Uterus (tissue), 3 donors: ENCODE measurements at regions not wholly inside any gene's neighbourhood (a gene's known extent, or its start where the extent isn't known, plus 50 kb on each side); places are given as distances from the start of the nearest gene placed in this dataset.
"Not testable (repeated sequence)": the region's sequence is repeated elsewhere in the genome, so short reads cannot be mapped to it uniquely, and the experiment has no call there.

Experiments used
- DNase-seq, 2 donors: peaks; one replicate each; pipeline ENCODE4 v3.0.0-alpha.2; 2019 to 2020
- H3K27ac ChIP-seq, 2 donors: fragments of 200-600 bp; sonication (generic); 1 replicate in 1 of 2; 2 replicates in 1 of 2; pipeline ENCODE4 v1.5.1; 2016 to 2018
- H3K27me3 ChIP-seq, 2 donors: fragments of 200-600 bp; sonication (generic); one replicate each; pipeline ENCODE4 v1.5.1; 2018 to 2019; ENCODE audit warnings: control low read depth in 1 of 2
- H3K36me3 ChIP-seq, 2 donors: fragments of 200-600 bp; sonication (generic); one replicate each; pipeline ENCODE4 v1.5.1; 2019; ENCODE audit warnings: control low read depth in 1 of 2
- H3K4me1 ChIP-seq, 2 donors: fragments of 200-600 bp; sonication (generic); one replicate each; pipeline ENCODE4 v1.5.1; 2018 to 2019; ENCODE audit warnings: control low read depth in 1 of 2
- H3K4me3 ChIP-seq, 2 donors: fragments of 200-600 bp; sonication (generic); 1 replicate in 1 of 2; 2 replicates in 1 of 2; pipeline ENCODE4 v1.5.1; 2018 to 2019; ENCODE audit warnings: mild to moderate bottlenecking in 1 of 2
- H3K9me3 ChIP-seq, 2 donors: fragments of 200-600 bp; sonication (generic); one replicate each; pipeline ENCODE4 v1.5.1; 2019; ENCODE audit warnings: control low read depth in 1 of 2
- POLR2A ChIP-seq, 2 donors: fragments of 450-650 bp; IDR thresholded peaks; one replicate each; pipeline ENCODE4 v1.6.1; 2016; ENCODE audit warnings: antibody characterized with exemption in 2 of 2, mild to moderate bottlenecking in 1 of 2, moderate library complexity in 1 of 2
- intact Hi-C: fragments of 100-400 bp; cut with DNase I; formaldehyde crosslinking; loops from one replicate; pipeline ENCODE4 v1.15.1; 2023; ENCODE audit warnings: low total_unique reads
- TF ChIP-seq, protein P1 (sequence below), 4 experiments: fragments of 200-600 bp in 2 of 4; fragments of 450-650 bp in 2 of 4; sonication (generic) in 2 of 4; IDR thresholded peaks; one replicate each; pipeline ENCODE4 v1.5.1; 2016 to 2019; ENCODE audit warnings: antibody characterized with exemption in 4 of 4, mild to moderate bottlenecking in 2 of 4, moderate library complexity in 1 of 4
- donor health status: DM: yes; HTN: yes; CAD: no.

DNA sequence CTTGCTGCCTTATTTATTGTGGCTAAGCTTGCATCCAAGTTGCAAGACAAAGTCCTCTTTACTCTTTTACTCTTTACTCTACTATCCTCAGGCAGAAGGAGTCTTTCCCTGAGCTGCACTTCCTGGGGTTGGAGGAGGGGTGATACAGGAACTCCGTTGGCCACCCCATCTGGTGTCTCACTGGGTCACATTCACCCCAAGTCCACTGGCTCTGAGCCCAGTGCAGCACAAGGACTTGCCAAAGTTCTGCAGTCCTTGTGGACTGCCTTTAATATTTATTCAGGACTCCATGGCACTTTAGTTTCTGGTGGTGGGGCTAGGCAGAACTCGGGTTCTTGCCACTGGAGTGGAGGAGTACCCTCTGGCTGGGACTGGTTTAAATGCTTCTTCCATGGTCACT is 165.4 kb upstream of the KCNH8 start:
- no peak overlapping the region for H3K4me3 ChIP-seq
- H3K36me3 ChIP-seq = no peaks in the 10 kb centered on the region
- DNase-seq = no peak
- TF ChIP-seq, protein P1, sequence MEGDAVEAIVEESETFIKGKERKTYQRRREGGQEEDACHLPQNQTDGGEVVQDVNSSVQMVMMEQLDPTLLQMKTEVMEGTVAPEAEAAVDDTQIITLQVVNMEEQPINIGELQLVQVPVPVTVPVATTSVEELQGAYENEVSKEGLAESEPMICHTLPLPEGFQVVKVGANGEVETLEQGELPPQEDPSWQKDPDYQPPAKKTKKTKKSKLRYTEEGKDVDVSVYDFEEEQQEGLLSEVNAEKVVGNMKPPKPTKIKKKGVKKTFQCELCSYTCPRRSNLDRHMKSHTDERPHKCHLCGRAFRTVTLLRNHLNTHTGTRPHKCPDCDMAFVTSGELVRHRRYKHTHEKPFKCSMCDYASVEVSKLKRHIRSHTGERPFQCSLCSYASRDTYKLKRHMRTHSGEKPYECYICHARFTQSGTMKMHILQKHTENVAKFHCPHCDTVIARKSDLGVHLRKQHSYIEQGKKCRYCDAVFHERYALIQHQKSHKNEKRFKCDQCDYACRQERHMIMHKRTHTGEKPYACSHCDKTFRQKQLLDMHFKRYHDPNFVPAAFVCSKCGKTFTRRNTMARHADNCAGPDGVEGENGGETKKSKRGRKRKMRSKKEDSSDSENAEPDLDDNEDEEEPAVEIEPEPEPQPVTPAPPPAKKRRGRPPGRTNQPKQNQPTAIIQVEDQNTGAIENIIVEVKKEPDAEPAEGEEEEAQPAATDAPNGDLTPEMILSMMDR (IDR thresholded peaks at IDR 0.05) = no peak
- TF ChIP-seq POLR2A (IDR thresholded peaks at IDR 0.05) = no peak
- no peaks in the 10 kb centered on the region for H3K4me1 ChIP-seq
- intact Hi-C loops = no loop called here
- H3K27me3 ChIP-seq = no peaks in the 10 kb centered on the region
- no peaks in the 10 kb centered on the region for H3K9me3 ChIP-seq
- H3K27ac ChIP-seq = no peak overlapping the region

DNA sequence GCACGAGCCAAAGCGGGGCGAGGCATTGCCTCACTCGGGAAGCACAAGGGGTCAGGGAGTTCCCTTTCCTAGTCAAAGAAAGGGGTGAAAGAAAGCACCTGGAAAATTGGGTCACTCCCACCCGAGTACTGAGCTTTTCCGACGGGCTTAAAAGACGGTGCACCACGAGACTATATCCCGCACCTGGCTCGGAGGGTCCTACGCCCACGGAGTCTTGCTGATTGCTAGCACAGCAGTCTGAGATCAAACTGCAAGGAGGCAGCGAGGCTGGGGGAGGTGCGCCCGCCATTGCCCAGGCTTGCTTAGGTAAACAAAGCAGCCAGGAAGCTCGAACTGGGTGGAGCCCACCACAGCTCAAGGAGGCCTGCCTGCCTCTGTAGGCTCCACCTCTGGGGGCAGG is 172.2 kb upstream of the KCNH8 start:
- H3K4me1 ChIP-seq, intact Hi-C loops, H3K27ac ChIP-seq, H3K9me3 ChIP-seq, H3K4me3 ChIP-seq, H3K27me3 ChIP-seq, DNase-seq, H3K36me3 ChIP-seq: not testable (repeated sequence)

DNA sequence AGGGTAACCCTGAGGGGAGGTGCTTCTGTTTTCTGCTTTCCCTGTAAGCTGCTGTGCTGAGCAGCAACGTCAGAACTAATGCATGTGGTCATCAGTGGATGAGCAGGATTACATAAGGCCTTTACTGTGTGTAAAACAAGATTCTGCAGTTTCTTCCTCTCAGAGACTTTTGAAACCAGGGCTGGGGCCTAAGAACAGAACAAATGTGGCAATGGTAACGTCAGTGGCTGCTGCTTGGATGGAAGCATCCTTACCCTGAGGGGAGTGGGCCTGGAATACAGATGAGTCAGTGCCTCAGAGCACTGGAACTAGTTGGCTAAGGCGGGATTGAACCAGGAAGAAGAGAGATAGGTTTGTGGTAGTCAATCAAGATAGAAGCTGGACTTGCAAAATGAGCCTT is 180.2 kb upstream of the KCNH8 start:
- H3K4me1 ChIP-seq = no peaks in the 10 kb centered on the region
- no peaks in the 10 kb centered on the region for H3K9me3 ChIP-seq
- H3K27ac ChIP-seq = no peak overlapping the region
- H3K36me3 ChIP-seq = peaks cover 0 to under 1% of the 10 kb centered on the region in 2 donors
- no peaks in the 10 kb centered on the region for H3K27me3 ChIP-seq
- intact Hi-C loops = no loop called here
- H3K4me3 ChIP-seq = no peak overlapping the region
- no peak for TF ChIP-seq POLR2A (IDR thresholded peaks at IDR 0.05)
- TF ChIP-seq, protein P1 (IDR thresholded peaks at IDR 0.05) = no peak
- DNase-seq = no peak

DNA sequence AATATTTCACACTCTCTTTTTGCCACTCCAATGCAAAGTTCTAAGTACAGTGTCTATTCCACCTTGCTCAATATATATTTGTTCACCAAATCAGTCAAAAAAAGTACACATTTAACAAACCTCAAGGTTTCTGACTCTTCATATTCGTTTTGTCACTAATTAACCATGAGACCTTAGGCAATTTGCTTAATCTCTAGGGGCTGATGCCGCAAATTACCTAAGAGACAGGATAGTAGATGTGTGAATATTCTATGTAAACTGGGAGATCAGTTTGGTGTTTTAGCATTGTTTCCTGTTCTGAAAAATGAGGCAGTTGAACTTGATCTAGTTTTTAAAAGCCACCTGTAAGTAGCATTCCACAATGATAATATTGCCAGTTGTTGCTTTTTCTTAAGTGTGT is 182.5 kb upstream of the KCNH8 start:
- intact Hi-C loops = no loop called here
- Histone ChIP-seq H3K4me1 (no peaks in the 10 kb centered on the region), H3K9me3 (no peaks in the 10 kb centered on the region), H3K4me3 (no peak overlapping the region), H3K27me3 (no peaks in the 10 kb centered on the region), H3K36me3 (no peaks in the 10 kb centered on the region), H3K27ac (no peak overlapping the region)
- no peak for DNase-seq
- no peak for TF ChIP-seq POLR2A (IDR thresholded peaks at IDR 0.05)
- TF ChIP-seq, protein P1 (IDR thresholded peaks at IDR 0.05) = no peak

DNA sequence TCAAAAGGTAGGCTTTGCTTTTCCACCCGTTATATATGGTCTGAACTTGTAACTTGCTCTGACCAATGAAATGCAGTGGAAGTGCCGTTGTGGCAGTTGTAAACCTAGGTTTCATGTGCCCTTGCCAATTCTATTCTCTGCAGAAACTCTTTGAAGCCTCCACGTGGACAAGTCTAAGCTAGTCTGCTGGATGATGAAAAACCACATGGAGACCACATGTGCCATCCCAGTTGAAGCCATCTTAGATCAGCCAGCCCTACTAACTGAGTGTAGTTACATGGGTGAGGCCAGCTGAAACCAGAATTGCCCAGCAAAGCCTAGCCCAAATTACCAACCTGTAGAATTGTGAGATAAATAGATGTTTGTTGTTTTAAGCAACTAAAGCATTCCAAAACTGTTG is 183.7 kb upstream of the KCNH8 start:
- no peaks in the 10 kb centered on the region for H3K4me1 ChIP-seq
- no peak overlapping the region for H3K4me3 ChIP-seq
- H3K36me3 ChIP-seq = no peaks in the 10 kb centered on the region
- no peak for DNase-seq
- H3K27ac ChIP-seq = no peak overlapping the region
- TF ChIP-seq, protein P1 (IDR thresholded peaks at IDR 0.05) = no peak
- no peak for TF ChIP-seq POLR2A (IDR thresholded peaks at IDR 0.05)
- H3K27me3 ChIP-seq = no peaks in the 10 kb centered on the region
- intact Hi-C loops = no loop called here
- no peaks in the 10 kb centered on the region for H3K9me3 ChIP-seq

DNA sequence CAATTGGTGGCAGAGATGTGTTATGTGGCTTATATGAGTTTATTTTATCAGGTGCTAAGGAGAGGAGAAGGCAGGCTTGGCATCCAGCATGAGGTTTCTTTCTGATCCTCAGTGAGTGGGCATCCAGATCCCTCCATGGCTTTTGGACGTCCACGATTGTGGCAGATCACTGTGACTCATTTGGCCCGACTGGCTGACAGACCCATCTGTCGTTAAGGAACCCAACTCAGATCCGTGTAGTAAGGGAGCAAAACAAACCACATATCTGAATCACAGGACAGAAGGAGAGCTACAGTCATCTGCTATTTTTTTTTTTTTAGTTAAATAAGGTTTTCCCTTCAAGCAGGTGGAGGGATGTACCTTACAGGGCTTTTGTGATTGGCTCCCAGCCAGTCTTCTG is 197.0 kb upstream of the KCNH8 start:
- intact Hi-C loops = no loop called here
- Histone ChIP-seq H3K36me3 (no peaks in the 10 kb centered on the region), H3K4me1 (no peaks in the 10 kb centered on the region), H3K27ac (no peak overlapping the region), H3K4me3 (no peak overlapping the region), H3K27me3 (no peaks in the 10 kb centered on the region), H3K9me3 (no peaks in the 10 kb centered on the region)
- no peak for DNase-seq
- no peak for TF ChIP-seq POLR2A (IDR thresholded peaks at IDR 0.05)
- TF ChIP-seq, protein P1 (IDR thresholded peaks at IDR 0.05) = no peak
